Uterus (tissue), 3 donors: ENCODE measurements at regions not wholly inside any gene's neighbourhood (a gene's known extent, or its start where the extent isn't known, plus 50 kb on each side); places are given as distances from the start of the nearest gene placed in this dataset.

Experiments
- DNase-seq, 2 donors: peaks; one replicate each; pipeline ENCODE4 v3.0.0-alpha.2; 2019 to 2020
- H3K27ac ChIP-seq, 2 donors: fragments of 200-600 bp; sonication (generic); 1 replicate in 1 of 2; 2 replicates in 1 of 2; pipeline ENCODE4 v1.5.1; 2016 to 2018
- H3K27me3 ChIP-seq, 2 donors: fragments of 200-600 bp; sonication (generic); one replicate each; pipeline ENCODE4 v1.5.1; 2018 to 2019; ENCODE audit warnings: control low read depth in 1 of 2
- H3K36me3 ChIP-seq, 2 donors: fragments of 200-600 bp; sonication (generic); one replicate each; pipeline ENCODE4 v1.5.1; 2019; ENCODE audit warnings: control low read depth in 1 of 2
- H3K4me1 ChIP-seq, 2 donors: fragments of 200-600 bp; sonication (generic); one replicate each; pipeline ENCODE4 v1.5.1; 2018 to 2019; ENCODE audit warnings: control low read depth in 1 of 2
- H3K4me3 ChIP-seq, 2 donors: fragments of 200-600 bp; sonication (generic); 1 replicate in 1 of 2; 2 replicates in 1 of 2; pipeline ENCODE4 v1.5.1; 2018 to 2019; ENCODE audit warnings: mild to moderate bottlenecking in 1 of 2
- H3K9me3 ChIP-seq, 2 donors: fragments of 200-600 bp; sonication (generic); one replicate each; pipeline ENCODE4 v1.5.1; 2019; ENCODE audit warnings: control low read depth in 1 of 2
- CTCF ChIP-seq, 4 experiments: fragments of 200-600 bp in 2 of 4; fragments of 450-650 bp in 2 of 4; sonication (generic) in 2 of 4; IDR thresholded peaks; one replicate each; pipeline ENCODE4 v1.5.1; 2016 to 2019; ENCODE audit warnings: antibody characterized with exemption in 4 of 4, mild to moderate bottlenecking in 2 of 4, moderate library complexity in 1 of 4
- POLR2A ChIP-seq, 2 donors: fragments of 450-650 bp; IDR thresholded peaks; one replicate each; pipeline ENCODE4 v1.6.1; 2016; ENCODE audit warnings: antibody characterized with exemption in 2 of 2, mild to moderate bottlenecking in 1 of 2, moderate library complexity in 1 of 2
- intact Hi-C: fragments of 100-400 bp; cut with DNase I; formaldehyde crosslinking; loops from one replicate; pipeline ENCODE4 v1.15.1; 2023; ENCODE audit warnings: low total_unique reads
- donor health status: DM: yes; HTN: yes; CAD: no.

GRCh38 chr13:85640727-85641126 is 158.5 kb downstream of the SLITRK6 start:
- Histone ChIP-seq H3K27ac (no peak overlapping the region), H3K36me3 (no peaks in the 10 kb centered on the region), H3K27me3 (peaks cover 0 to 3% of the 10 kb centered on the region in 2 donors), H3K9me3 (no peaks in the 10 kb centered on the region), H3K4me3 (no peak overlapping the region), H3K4me1 (no peaks in the 10 kb centered on the region)
- intact Hi-C loops = no loop called here
- TF ChIP-seq CTCF (IDR thresholded peaks at IDR 0.05) = no peak
- no peak for TF ChIP-seq POLR2A (IDR thresholded peaks at IDR 0.05)
- DNase-seq = no peak

GRCh38 chr13:85638815-85639393 is 160.3 kb downstream of the SLITRK6 start:
- no peak overlapping the region for H3K4me3 ChIP-seq
- no peaks in the 10 kb centered on the region for H3K4me1 ChIP-seq
- DNase-seq = no peak
- H3K27me3 ChIP-seq = peaks cover 0 to 3% of the 10 kb centered on the region in 2 donors
- no peak for TF ChIP-seq CTCF (IDR thresholded peaks at IDR 0.05)
- TF ChIP-seq POLR2A (IDR thresholded peaks at IDR 0.05) = no peak
- H3K36me3 ChIP-seq = no peaks in the 10 kb centered on the region
- intact Hi-C loops = no loop called here
- H3K9me3 ChIP-seq = no peaks in the 10 kb centered on the region
- no peak overlapping the region for H3K27ac ChIP-seq

- H3K27me3 ChIP-seq = peaks cover 0 to 3% of the 10 kb centered on the region in 2 donors
- TF ChIP-seq POLR2A (IDR thresholded peaks at IDR 0.05) = no peak
- no peak for TF ChIP-seq CTCF (IDR thresholded peaks at IDR 0.05)
- H3K9me3 ChIP-seq = no peaks in the 10 kb centered on the region
- H3K4me3 ChIP-seq = no peak overlapping the region
- no peaks in the 10 kb centered on the region for H3K36me3 ChIP-seq
- H3K4me1 ChIP-seq = no peaks in the 10 kb centered on the region
- no peak overlapping the region for H3K27ac ChIP-seq
- DNase-seq = no peak
- intact Hi-C loops = no loop called here
These were observed 161.0 kb downstream of the SLITRK6 start for GRCh38 chr13:85638265-85638664.

GRCh38 chr13:85632526-85633195 is 166.6 kb downstream of the SLITRK6 start:
- no peak overlapping the region for H3K4me3 ChIP-seq
- peaks cover 0 to 3% of the 10 kb centered on the region in 2 donors for H3K27me3 ChIP-seq
- H3K27ac ChIP-seq = no peak overlapping the region
- H3K4me1 ChIP-seq = no peaks in the 10 kb centered on the region
- intact Hi-C loops = no loop called here
- H3K9me3 ChIP-seq = no peaks in the 10 kb centered on the region
- no peaks in the 10 kb centered on the region for H3K36me3 ChIP-seq
- no peak for DNase-seq
- no peak for TF ChIP-seq CTCF (IDR thresholded peaks at IDR 0.05)
- TF ChIP-seq POLR2A (IDR thresholded peaks at IDR 0.05) = no peak

- Histone ChIP-seq H3K27ac (no peak overlapping the region), H3K27me3 (peaks cover 0 to 3% of the 10 kb centered on the region in 2 donors), H3K4me1 (no peaks in the 10 kb centered on the region), H3K36me3 (no peaks in the 10 kb centered on the region), H3K9me3 (no peaks in the 10 kb centered on the region), H3K4me3 (no peak overlapping the region)
- intact Hi-C loops = no loop called here
- TF ChIP-seq CTCF (IDR thresholded peaks at IDR 0.05) (no peak), POLR2A (IDR thresholded peaks at IDR 0.05) (no peak)
- no peak for DNase-seq
These were observed 167.4 kb downstream of the SLITRK6 start for GRCh38 chr13:85631801-85632200.
